SHP77 treated with DMSO at 0.1 percent for 48 hours (cell line): ENCODE measurements at regions not wholly inside any gene's neighbourhood (a gene's known extent, or its start where the extent isn't known, plus 50 kb on each side); places are given as distances from the start of the nearest gene placed in this dataset.
"Not testable (repeated sequence)": the region's sequence is repeated elsewhere in the genome, so short reads cannot be mapped to it uniquely, and the experiment has no call there.

Experiments
- DNase-seq: peaks from one replicate; lab custom pipeline; 2025; lab: John Stamatoyannopoulos, UW

DNA sequence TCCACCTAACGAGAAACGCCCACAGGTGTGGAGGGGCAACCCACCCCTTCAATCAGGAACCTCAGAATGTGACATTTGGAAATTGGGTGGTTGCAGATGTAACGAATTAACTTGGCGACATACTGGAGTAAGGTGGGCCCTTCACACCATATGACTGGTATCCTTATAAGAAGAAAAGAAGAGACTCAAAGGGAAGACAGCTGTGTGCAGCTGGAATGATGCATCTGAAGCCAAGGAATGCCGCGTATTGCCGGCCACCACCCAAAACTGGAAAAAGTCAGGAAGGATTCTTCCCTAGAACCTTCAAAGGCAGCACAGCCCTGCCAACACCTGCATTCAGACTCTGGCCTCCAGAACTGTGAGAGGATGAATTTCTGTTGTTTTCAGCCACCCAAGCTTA lies 270.0 kb upstream of the FRG2C start:
- DNase-seq: not testable (repeated sequence)

DNA sequence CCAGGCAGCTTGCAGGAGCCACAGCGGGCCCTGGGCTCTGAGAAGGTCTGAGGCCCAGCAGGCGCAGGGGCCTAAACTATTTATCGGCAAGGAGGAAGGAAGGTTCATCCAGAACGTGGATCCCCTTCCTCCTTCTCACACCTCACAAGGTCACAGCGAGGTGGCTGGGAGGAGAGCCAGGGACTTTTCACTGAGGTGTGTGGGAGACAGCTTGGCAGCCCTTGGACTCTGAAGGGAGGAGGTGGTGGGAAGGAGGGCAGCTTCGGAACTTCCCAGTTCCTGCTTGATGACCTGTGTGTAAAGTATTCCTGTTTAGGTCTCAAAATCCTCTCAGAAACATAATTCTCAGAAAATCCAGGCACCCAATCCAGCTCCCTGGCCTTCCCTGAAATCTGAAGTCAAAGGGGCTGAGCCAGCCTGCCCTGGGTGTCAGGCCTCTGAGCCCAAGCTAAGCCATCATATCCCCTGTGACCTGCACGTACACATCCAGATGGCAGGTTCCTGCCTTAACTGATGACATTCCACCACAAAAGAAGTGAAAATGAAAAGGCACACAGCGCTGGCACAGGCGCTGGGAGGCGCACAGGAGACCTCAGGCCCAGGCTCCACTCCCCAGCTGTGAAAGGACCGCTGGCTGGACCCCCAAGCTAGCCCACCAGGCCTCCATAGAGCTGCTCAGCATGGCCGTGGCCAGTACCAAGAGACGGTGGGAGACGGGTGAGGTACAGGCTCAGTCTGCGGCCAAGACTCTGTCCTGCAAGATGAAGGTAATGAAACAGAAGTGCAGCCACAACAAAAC lies 269.4 kb upstream of the FRG2C start:
- not testable (repeated sequence) for DNase-seq

DNA sequence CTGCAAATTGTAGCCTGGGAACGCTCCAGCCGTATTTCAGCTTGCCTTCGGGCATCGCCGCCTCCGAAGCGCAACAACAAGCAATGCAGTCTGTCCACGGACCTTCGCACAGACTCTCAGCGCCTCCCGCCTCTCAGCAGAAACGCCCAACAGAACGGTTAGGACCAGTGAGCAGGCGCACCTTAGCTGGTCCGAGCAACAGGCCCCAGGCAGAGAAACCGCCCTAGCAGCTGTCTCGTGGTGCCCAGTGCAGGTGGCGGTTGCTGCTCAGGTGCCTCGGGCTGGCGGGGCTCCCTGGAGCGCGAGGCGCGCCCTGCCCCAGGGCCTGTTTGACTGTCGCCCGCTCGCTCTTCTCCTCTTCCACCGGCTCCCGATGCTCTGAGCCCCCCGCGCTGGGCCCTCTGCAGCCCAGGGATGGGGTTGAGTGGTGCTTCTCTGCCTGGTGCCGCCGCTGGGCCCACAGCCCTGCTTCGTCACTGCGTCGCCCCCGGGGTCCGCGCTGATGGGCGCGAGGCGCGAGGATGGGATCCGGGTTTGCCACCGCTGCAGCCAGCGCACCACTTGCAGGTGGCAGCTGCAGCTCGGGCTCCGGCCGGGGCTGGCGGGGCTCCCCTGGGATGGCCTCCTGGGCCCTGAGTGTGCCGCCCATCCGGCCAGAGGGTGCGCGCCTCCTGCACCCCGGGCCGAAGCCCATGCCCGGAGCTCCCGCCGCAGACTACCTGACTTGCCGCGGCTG lies 268.4 kb upstream of the FRG2C start:
- DNase-seq: no peak

DNA sequence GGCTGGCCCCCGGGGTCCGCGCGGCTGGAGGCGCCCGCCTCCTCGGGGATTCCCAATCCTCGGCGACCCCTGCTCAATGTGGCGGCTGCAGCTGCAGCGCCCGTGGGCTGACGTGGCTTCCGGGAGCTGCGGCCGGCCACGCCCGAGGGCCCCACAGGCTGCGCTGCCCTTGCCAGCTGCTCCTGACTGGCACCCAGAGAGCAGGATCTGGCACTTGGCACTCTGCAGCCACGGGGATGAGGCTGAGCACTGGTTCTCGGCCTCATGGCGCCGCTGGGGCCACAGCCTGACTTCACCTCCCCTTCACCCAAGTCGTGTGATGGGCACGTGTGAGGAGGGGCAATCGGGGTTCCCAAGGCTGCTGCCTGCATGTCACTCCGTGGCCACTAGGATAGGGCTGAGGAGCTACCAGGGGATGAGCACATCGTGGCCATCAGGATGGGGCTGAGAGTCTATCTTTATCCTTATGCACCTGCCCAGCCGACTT lies 267.8 kb upstream of the FRG2C start:
- DNase-seq: no peak

DNA sequence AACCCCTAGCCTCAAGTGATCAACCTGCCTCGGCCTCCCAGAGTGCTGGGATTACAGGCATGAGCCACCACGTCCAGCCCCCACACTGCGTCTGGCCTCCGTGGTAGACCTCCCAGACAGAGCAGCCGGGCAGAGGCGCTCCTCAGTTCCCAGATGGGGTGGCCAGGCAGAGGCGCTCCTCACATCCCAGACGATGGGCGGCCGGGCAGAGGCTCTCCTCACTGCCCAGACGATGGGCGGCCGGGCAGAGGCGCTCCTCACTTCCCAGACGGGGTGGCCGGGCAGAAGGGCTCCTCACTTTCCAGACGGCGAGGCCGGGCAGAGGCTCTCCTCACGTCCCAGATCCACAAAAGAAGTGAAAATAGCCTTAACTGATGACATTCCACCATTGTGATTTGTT lies 266.6 kb upstream of the FRG2C start:
- not testable (repeated sequence) for DNase-seq

DNA sequence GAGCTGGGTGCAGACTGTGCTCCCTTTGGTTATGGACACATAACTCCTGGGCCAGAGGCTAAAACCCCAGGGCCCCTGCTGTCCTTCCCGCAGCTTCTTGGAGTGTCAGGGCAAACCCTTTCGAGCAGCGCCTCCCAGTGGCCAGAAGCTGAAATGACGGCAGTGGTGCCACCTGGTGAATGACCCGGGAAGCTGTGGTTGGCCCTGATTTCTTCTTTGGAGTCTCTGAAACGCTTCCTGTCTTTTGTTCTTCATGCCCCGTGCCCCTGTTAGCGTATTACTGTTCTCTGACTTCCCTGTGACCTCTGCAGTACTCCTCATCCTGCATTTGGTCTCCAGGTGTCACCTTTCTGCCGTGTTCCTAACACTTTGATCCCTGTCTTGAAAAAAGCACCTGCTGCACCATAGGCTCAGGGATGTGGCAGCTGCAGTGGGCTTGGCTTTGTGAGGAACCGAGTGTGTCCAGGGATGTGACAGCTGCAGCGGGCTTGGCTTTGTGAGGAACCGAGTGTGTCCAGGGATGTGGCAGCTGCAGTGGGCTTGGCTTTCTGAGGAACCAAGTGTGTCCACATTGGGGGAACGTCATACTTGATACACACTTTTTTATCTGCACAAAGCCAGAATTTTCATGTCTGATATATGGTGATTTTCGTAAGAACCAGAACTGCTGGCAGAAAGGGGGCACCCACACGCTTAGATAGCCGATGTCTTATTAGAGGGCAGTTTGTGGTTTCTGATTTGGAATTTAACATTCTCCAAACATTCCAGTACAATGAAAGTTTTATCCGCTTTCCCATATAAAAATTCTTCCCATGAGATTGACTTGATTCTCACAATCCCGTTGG lies 241.8 kb upstream of the FRG2C start:
- not testable (repeated sequence) for DNase-seq

DNA sequence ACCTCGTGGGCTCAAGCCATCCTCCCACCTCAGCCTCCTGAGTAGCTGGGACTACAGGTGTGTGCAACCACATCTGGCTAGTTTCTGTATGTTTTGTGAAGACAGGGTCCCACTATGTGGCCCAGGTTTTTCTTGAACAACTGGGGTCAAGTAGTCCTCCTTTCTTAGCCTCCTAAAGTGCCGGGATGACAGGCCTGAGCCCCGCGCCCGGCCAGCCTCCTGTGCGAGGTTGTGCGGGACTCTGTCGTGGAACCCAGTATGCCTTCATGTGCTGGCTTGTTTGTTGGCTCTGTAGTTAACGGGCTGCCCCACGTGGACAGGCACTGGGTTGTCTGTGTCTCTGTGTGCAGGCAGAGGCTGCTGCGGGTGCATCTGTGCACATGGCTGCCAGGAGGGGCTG lies 238.7 kb upstream of the FRG2C start:
- not testable (repeated sequence) for DNase-seq

DNA sequence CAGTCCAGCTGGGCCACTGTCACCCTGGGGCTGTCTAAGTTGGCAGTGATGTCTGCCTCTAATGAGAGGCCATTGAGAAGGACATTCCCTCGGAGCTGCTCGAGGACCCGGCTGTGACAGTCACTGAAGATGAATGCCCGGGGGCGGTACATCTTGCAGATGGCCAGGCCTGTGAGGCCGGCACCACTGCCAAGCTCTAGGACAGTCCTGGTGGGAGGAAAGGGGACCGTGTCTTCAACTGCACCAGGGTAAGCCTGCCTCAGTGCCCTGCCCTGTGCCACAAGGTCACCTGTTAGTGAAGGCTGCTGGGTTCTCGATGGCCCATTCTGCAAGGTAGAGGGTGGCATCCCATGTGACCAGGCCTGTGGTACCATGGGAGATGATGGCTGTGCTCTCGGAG lies 236.6 kb upstream of the FRG2C start:
- DNase-seq: not testable (repeated sequence)

DNA sequence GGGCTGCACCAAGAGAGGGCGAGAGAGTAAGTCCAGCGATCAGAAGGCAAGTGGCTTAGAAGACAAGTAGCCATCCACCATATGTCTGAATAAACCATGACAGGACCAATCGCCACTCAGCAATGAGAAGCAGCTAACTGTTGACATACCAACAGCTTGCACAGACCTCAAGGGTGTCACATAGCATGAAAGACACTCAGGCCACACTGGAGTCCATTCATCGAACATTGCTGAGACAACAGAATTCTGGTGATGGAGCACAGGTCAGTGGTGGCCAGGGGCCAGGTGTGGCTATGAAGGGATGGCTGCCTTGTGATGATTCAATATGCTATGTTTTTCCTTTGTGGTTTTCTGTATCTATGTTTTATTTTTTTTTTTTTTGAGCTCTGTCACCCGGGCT lies 236.2 kb upstream of the FRG2C start:
- not testable (repeated sequence) for DNase-seq

DNA sequence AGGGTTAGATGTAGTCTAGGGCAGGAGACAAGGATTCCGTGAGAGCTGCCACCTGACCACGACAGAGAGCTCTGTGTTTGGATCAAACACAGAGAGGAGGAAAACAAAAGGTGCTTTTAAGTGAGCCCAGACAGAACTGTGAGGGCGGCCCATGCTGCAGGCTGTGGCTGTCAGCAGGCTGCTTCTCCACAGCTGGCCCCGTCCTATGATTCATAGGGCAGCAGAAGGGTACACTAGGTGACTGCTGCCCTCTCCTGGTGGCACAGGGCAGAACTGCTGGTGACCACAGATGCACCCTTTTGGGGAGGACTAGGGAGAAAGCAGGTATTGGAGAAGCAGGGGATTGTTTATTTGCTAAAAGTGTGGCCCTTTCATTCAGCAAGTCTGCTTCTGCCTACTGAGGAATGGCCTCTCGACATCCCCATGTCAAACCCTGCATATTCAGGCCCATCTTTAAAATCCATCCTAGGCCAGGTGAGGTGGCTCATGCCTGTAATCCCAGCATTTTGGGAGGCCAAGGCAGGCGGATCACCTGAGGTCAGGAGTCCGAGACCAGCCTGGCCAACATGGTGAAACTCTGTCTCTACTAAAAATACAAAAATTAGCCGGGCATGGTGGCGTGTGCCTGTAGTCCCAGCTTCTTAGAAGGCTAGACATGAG lies 234.4 kb upstream of the FRG2C start:
- DNase-seq: not testable (repeated sequence)

DNA sequence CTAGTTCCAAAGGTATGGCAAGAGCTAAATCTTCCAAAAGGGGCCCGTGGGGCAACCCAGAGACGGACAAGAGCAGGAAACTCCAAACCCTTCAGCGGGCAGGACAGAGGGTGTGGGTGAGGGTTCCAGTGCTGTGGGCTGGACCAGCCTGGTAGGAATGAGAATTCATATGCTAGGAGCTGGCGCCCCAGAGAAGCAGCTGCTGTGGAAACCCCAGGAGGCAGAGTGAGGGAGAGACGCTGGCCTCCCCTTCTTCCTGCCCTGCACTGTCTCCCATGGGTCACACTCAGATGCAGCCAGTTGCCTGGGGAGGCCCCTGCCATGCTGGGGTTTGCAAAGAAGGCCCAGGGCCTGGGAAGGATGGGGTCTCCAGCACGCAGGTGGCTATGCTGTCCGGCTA lies 233.7 kb upstream of the FRG2C start:
- not testable (repeated sequence) for DNase-seq

DNA sequence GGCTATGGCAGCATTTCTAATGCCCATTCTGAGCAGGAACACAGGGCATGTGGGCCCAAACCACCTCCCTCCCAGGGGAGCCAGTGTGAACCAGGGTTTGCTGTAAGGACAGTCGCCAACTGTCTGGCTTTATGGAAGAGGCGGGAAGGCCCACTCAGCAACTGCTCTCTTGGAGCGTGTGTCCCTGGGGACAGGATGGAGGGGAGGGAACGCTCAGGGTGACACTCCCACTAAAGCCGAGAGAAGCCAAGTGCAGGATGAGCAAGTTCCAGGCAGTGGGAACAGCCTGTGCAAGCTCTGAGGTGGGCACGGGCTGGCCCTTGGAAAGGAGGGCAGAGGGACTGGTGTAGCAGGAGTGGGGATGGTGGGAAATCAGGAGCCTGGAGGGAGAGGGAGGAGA lies 233.0 kb upstream of the FRG2C start:
- not testable (repeated sequence) for DNase-seq

DNA sequence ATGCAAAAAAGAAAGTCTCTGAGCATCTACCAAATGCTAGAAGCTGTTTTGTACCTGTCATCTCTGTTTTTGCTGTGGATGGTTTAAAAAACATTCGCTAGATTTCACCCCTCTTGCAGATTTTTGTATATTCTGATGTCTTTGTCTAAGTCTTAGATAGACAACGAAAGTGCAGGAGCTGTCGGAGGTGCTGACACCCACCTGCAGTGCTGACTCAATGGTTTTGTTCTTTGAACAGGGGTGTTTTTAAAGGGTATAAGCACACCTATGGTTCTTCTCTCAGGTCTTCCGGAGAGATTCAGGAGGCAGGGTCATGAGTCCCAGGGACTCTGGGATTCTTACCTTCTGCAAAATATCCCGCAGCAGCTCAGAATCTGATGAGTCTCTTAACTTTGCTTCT lies 231.7 kb upstream of the FRG2C start:
- not testable (repeated sequence) for DNase-seq

DNA sequence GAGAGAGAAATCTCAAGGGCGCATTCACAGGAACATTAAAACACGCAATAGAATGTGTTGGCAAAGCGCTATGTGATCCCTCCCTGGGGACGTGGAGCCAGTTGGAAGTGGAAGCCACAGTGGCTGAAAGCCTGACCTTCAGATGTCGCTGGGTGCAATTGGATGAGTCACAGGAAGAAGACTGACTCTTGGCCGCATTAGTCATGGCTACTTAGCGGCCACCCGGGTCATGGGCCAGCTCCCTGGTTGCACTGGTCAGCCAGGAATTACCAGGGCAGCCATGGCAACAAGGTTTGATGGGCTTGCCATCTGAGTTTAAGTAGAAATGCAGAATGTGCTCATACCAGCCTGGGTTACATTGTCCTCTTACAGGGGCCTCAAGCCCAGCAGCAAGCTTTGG lies 231.2 kb upstream of the FRG2C start:
- DNase-seq: not testable (repeated sequence)

DNA sequence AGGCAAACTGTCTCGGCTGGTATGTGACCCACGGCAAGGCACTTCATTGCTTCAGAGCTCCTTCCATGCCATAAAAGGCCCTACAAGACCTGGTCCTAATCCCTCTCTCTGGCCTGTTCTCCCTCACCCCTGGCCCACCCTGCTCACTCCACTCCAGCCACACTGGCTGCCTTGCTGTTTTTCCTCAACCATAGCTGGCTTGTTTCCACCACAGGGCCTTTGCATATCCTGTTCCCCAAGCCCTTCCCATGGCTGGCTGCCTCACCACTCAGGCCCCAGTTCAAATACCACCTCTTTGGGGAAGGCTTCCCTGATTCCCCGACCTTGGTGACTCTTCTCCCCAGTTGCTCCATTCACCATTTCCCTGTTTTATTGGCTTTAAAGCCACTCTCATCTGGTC lies 230.8 kb upstream of the FRG2C start:
- DNase-seq: not testable (repeated sequence)

DNA sequence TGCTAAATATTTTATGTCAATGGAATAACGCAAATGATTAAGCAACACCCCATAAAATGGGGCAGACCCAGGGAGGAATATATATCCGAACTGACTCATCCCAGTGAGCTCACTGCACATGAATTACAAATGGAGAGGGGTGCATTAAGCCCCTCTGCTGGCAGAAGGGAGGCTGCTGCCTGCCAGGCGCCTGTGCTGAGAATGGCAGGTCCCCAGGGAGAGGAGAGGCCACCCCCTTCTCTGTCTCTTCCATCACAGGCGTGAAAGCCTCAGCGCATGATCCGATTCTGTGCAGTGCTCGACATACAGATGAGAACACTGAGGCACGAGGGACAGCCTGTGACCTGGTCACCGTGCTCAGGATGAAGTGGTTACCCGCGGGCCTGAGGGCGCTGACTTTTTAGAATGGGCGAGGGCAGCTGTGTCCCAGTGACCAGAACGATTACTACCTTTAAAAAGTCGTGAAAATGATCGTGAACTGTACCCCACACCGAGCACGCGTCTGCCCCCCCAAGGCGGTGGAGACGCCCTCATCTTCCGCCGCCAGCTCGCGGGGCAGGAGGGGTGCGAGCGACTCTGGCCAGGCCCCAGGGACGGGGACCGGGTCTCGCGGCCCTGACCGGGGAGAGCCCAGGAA lies 229.7 kb upstream of the FRG2C start:
- not testable (repeated sequence) for DNase-seq

DNA sequence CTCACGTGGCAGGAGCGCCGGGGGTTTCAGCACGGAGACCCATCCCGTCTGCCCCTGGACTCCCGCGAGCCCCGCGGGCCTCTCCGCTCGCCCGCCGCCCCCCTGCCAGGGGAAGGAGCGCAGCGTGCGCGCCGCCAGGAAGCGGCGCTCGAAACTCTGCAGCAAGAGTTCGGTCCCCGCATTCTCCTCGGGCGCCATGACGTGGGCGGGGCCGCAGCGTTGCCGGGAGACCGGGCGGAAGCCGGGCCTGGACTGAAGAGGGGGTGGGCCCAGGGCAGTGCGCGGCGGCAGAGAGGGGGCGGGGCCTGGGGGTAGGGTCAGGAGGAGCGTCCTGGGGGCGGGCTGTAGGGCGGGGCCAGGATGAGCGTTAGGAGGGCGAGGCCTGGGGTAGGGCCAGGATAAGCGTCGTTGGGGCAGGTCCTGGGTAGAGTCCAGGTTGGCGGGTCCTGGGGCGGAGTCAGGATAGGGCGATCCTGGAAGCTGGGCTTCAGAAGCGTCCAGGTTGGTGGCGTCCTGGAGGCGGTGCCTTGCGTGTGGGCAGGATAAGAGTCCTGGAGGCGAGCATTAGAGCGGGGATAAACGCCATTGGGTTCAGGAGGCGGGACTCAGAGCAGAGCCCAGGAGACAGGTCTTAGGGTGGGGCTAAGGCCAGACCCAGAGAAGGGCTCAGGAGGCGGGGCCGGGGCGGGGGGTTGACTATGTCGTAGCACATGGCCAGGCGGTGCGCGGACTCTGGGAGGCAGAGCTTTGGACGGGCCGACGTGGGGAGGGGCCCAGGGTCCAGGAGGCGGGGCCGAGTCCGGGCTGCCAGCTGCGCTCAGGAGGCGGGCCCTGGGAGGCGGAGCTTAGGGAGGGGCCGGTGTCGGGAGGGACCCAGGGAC lies 229.0 kb upstream of the FRG2C start:
- DNase-seq: peak; percentile 84

DNA sequence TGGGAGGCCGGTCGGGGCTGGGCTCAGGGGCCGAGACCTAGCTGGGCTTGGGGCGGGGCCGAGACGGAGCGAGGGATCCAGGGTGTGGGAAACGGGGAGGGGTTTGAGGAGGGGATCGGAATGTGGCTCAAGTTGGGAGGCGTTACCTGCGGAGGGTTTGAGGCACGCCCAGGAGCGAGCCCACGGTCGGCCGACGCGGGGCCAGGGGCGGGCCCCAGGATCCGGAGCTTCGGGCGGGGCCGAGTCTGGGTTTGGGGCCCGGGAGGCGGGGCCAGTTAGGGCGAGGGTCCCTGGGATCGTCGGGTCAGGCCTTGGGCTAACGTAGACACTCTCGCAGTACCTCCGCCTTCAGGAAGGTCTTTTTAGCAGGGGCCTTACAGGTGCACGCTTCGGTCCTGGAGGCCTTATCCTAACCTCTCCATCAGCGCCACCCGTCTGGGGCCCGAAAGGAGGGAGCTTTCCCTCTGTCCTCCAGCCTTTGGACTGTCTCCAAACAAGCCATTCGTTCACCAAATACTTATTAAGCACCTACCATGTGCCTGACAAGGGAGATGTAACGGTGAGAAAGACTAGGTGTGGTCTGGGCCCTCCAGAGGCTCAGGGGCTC lies 228.2 kb upstream of the FRG2C start:
- peak; percentile 69 for DNase-seq

DNA sequence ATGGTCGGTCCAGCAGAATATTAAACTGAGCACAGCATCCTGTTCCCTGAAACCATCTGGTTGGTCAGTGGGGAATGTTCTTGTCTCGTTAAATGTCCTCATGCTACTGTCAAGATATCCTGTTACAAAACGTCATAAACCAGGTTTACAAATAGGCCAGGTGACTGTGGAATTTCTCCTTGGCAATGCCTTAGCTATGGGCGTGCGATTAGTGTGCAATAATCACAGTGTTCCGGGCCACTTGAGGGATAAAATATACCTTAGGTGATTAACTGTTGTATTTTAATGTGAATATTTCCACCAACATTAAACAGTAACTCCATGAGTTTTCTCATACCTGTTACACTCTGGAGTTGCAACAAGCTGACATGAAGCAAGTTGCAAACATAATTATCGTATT lies 223.1 kb upstream of the FRG2C start:
- DNase-seq: not testable (repeated sequence)

DNA sequence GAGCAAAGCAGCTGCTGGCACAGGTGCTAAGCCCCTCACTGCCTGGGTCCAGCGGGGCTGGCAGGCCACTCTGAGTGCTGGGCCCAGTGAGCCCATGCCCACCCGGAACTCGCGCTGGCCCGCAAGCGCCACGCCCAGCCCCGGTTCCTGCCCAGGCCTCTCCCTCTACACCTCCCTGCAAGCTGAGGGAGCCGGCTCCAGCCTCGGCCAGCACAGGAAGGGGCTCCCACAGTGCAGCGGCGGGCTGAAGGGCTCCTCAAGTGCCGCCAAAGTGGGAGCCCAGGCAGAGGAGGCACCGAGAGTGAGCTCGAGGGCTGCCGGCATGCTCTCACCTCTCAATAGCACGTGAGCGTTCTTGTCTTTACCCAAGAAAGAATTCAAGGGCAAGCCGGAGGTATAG lies 219.5 kb upstream of the FRG2C start:
- DNase-seq: not testable (repeated sequence)
